Suppressor macrophage treated with lipopolysaccharide for 1 hour (primary cell): ENCODE measurements at regions not wholly inside any gene's neighbourhood (a gene's known extent, or its start where the extent isn't known, plus 50 kb on each side); places are given as distances from the start of the nearest gene placed in this dataset.

ENCODE experiments used
- DNase-seq, 3 donors: peaks; one replicate each; pipeline ENCODE4 v3.0.0-alpha.2; 2020 to 2022

- DNase-seq, result no peak
Measured at GRCh38 chr6:138580040-138580439, 80.7 kb upstream of the NHSL1 start.

GRCh38 chr6:138580801-138581200, 81.5 kb upstream of the NHSL1 start:
- no peak for DNase-seq

GRCh38 chr6:138582573-138582972, 83.3 kb upstream of the NHSL1 start:
- DNase-seq, result no peak

- no peak for DNase-seq
Measured at GRCh38 chr6:138586638-138587037, 87.3 kb upstream of the NHSL1 start.

- peak; percentile 75 to 88 (median 81) for DNase-seq
Measured at GRCh38 chr6:138588805-138589434, 89.6 kb upstream of the NHSL1 start.

GRCh38 chr6:138590796-138591709, 91.8 kb upstream of the NHSL1 start:
- DNase-seq, result peak; percentile 75 to 80 (median 79)

GRCh38 chr6:138592749-138593123, 93.4 kb upstream of the NHSL1 start:
- peak; percentile 68 to 86 (median 83) for DNase-seq

- peak; percentile 90 to 98 (median 97) for DNase-seq
Measured at GRCh38 chr6:138593124-138593877, 94.0 kb upstream of the NHSL1 start.

- no peak for DNase-seq
Measured at GRCh38 chr6:138593909-138594757, 94.8 kb upstream of the NHSL1 start.

- DNase-seq, result no peak
Measured at GRCh38 chr6:138594758-138595140, 95.5 kb upstream of the NHSL1 start.

GRCh38 chr6:138596126-138596525, 96.8 kb upstream of the NHSL1 start:
- DNase-seq, result no peak

- DNase-seq, result no peak
Measured at GRCh38 chr6:138596591-138596990, 97.3 kb upstream of the NHSL1 start.

- DNase-seq, result no peak
Measured at GRCh38 chr6:138597336-138597735, 98.0 kb upstream of the NHSL1 start.

- no peak for DNase-seq
Measured at GRCh38 chr6:138598562-138599173, 99.4 kb upstream of the NHSL1 start.

GRCh38 chr6:138600261-138600660, 101.0 kb upstream of the NHSL1 start:
- DNase-seq, result no peak

GRCh38 chr6:138600726-138601125, 101.4 kb upstream of the NHSL1 start:
- no peak for DNase-seq

GRCh38 chr6:138601128-138601527, 101.8 kb upstream of the NHSL1 start:
- no peak for DNase-seq

GRCh38 chr6:138605958-138606357, 106.7 kb upstream of the NHSL1 start:
- no peak for DNase-seq

GRCh38 chr6:138607478-138608433, 108.5 kb upstream of the NHSL1 start:
- DNase-seq, result no peak

- no peak for DNase-seq
Measured at GRCh38 chr6:138608896-138609295, 109.6 kb upstream of the NHSL1 start.
